ENCODE measurements at regions not wholly inside any gene's neighbourhood (a gene's known extent, or its start where the extent isn't known, plus 50 kb on each side); places are given as distances from the start of the nearest gene placed in this dataset.
"Not testable (repeated sequence)": the region's sequence is repeated elsewhere in the genome, so short reads cannot be mapped to it uniquely, and the experiment has no call there.

DNA sequence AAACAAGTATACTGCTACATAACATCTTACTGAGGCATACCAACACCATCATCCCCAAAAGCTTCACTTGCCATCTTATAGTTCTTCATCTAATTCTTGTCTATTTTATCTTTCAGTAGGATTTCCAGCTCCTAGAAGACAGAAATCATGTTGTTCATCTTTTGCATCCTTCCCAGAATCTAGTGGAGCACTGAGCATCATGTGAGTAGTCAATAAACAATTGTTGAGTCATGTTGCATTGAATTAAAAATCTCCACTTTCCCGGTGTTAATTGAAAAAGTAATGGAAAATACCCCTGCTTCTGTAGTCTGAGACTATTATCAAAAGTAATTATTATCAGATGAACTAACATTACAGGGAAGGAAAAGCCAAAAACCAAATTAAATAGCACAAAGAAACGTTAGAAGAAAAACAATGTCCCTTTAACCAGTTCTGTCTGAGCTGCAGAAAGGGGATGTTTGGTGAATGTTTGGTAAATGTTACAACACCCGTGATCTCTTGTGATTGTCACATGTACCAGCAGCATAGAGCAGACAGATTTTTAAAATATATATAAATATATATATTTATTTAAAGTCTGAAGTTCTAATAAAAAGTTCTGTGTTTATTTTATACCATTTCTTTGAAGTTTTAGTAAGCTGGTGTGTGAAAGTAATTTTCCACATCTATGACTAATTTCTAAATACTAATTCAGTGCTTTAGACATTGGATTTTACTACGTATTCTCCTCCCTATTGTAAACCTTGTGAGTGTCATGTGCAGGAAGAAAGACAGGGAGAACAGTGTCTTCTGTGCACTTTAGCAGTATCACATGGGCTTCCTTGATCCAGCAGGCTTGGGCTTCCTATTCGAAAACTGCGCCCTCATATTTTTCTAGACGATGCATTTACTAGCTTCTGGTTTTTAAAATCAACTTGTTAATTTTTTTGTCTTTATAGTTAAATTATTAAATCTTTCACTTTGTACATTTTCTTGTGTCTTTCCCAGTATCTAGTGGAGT is 85.6 kb downstream of the RAP2B start:
- peak overlapping the region; percentile 56 for H3K27ac ChIP-seq
- H3K9me3 ChIP-seq = no peaks in the 10 kb centered on the region
- TF ChIP-seq, protein P1, sequence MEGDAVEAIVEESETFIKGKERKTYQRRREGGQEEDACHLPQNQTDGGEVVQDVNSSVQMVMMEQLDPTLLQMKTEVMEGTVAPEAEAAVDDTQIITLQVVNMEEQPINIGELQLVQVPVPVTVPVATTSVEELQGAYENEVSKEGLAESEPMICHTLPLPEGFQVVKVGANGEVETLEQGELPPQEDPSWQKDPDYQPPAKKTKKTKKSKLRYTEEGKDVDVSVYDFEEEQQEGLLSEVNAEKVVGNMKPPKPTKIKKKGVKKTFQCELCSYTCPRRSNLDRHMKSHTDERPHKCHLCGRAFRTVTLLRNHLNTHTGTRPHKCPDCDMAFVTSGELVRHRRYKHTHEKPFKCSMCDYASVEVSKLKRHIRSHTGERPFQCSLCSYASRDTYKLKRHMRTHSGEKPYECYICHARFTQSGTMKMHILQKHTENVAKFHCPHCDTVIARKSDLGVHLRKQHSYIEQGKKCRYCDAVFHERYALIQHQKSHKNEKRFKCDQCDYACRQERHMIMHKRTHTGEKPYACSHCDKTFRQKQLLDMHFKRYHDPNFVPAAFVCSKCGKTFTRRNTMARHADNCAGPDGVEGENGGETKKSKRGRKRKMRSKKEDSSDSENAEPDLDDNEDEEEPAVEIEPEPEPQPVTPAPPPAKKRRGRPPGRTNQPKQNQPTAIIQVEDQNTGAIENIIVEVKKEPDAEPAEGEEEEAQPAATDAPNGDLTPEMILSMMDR (IDR thresholded peaks at IDR 0.05) = no peak
- no peaks in the 10 kb centered on the region for H3K27me3 ChIP-seq (ENCODE audit: low read depth)
- H3K4me1 ChIP-seq = peaks cover 14% of the 10 kb centered on the region
- ATAC-seq = peak in 1 of 2 donors; percentile 55
- no peaks in the 10 kb centered on the region for H3K36me3 ChIP-seq
- H3K4me3 ChIP-seq = no peak overlapping the region
- intact Hi-C loops (cut with DNase I) = no loop called here
- DNase-seq = no peak

DNA sequence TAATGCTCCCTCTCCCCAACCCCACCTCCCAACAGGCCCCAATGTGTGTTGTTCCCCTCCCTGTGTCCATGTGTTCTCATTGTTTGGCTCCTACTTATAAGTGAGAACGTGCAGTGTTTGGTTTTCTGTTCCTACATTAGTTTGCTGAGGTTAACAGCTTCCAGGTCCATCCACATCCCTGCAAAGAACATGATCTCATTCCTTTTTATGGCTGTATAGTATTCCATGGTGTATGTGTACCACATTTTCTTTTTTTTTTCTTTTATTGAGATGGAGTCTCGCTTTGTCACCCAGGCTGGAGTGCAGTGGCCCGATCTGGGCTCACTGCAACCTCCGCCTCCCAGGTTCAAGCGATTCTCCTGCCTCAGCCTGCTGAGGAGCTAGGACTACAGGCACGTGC is 86.8 kb downstream of the RAP2B start:
- H3K4me3 ChIP-seq; H3K27ac ChIP-seq; DNase-seq; ATAC-seq; H3K36me3 ChIP-seq; H3K27me3 ChIP-seq (ENCODE audit: low read depth); intact Hi-C loops (cut with DNase I); H3K9me3 ChIP-seq: not testable (repeated sequence)
- peaks cover 14% of the 10 kb centered on the region for H3K4me1 ChIP-seq

DNA sequence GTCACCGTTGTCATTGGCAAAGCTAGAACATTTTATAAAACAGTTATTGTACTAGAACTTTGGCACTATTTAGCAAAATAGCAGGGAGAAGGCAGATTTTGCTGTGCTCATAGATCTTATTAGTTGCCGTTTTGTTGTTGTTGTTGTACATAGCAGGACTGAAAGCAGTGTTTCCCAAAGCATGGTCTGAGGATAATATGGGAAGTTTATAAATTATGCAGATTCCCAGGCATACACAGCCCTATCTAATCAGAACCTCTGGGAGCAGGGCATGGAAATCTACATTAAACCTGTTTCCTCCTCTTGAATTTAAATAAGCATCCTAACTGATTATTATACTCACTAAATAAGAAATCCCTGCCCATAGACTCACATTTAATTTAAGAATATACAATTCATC is 87.9 kb downstream of the RAP2B start:
- no peak overlapping the region for H3K4me3 ChIP-seq
- H3K27ac ChIP-seq = peak overlapping the region; percentile 38
- no peaks in the 10 kb centered on the region for H3K36me3 ChIP-seq
- ATAC-seq (no peak), DNase-seq (no peak)
- TF ChIP-seq, protein P1 (IDR thresholded peaks at IDR 0.05) = no peak
- H3K9me3 ChIP-seq = no peaks in the 10 kb centered on the region
- no peaks in the 10 kb centered on the region for H3K27me3 ChIP-seq (ENCODE audit: low read depth)
- H3K4me1 ChIP-seq = peaks cover 14% of the 10 kb centered on the region
- intact Hi-C loops (cut with DNase I) = no loop called here

DNA sequence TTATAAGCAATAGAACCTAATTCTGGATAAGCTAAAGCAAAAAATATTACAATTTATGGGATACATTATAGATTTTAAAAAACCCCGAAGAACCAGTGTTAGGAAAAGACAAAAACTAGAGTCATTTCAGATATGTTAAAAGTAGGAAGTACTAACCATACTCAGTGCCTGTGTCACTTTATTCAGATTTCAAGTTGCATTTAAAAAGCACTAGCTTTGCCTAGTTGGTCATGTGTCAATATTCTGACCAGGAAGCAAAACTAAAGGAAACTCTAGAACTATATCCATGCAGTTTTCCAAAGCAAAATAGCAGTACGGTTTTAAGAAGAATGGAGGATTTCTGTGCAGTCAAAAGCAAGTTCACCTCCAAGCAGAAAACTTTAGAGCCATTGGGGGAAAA is 88.4 kb downstream of the RAP2B start:
- DNase-seq (no peak), ATAC-seq (peak in 1 of 2 donors; percentile 35)
- H3K9me3 ChIP-seq = no peaks in the 10 kb centered on the region
- H3K27ac ChIP-seq = peak overlapping the region; percentile 38
- H3K27me3 ChIP-seq (ENCODE audit: low read depth) = no peaks in the 10 kb centered on the region
- no peaks in the 10 kb centered on the region for H3K36me3 ChIP-seq
- TF ChIP-seq, protein P1 (IDR thresholded peaks at IDR 0.05) = no peak
- H3K4me1 ChIP-seq = peaks cover 14% of the 10 kb centered on the region
- no peak overlapping the region for H3K4me3 ChIP-seq
- intact Hi-C loops (cut with DNase I) = no loop called here

DNA sequence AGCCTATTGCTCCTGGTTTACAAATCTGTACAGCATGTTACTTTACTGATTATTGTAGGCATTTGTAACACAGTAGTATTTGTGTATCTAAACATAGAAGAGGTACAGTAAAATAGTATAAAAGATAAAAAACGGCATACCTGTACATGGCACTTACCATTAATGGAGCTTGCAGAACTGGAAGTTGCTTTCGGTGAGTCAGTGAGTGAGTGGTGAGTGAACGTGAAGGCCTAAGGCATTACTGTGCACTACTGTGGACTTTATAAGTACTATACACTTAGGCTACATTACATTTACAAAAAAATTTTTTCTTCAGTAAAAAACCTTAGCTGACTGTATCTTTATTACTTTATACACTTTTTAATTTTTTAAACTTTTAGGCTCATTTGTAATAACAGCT is 90.9 kb downstream of the RAP2B start:
- Histone ChIP-seq H3K9me3 (no peaks in the 10 kb centered on the region), H3K36me3 (no peaks in the 10 kb centered on the region), H3K27ac (no peak overlapping the region), H3K4me1 (peaks cover 11% of the 10 kb centered on the region), H3K4me3 (no peak overlapping the region), H3K27me3 (ENCODE audit: low read depth) (no peaks in the 10 kb centered on the region)
- ATAC-seq (no peak), DNase-seq (no peak)
- intact Hi-C loops (cut with DNase I) = no loop called here
- TF ChIP-seq, protein P1 (IDR thresholded peaks at IDR 0.05) = no peak

DNA sequence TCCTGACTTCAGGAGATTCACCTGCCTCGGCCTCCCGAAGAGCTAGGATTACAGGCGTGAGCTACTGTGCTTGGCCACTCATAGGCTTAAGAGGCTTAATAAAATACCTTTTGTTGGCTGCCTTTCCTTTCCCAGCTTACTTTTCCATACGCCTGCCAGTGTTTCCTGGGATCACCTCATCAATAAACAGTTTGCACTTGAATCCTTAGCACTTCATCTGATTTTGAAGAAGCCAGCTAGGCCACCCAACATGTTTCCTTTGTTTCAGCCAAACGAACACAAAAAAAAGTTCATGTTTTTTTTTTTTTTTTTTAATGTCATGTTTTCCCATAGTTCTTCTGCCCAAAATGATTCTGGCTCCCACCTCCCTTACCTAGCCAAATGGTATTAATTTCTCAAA is 92.3 kb downstream of the RAP2B start:
- Histone ChIP-seq H3K4me3 (no peak overlapping the region), H3K9me3 (no peaks in the 10 kb centered on the region), H3K27me3 (ENCODE audit: low read depth) (no peaks in the 10 kb centered on the region), H3K4me1 (peaks cover 11% of the 10 kb centered on the region), H3K36me3 (no peaks in the 10 kb centered on the region), H3K27ac (no peak overlapping the region)
- no peak for DNase-seq
- intact Hi-C loops (cut with DNase I) = no loop called here
- TF ChIP-seq, protein P1 (IDR thresholded peaks at IDR 0.05) = no peak
- no peak for ATAC-seq
